Mesenchymal stem cell (in vitro differentiated cells and primary cell): ENCODE measurements at regions not wholly inside any gene's neighbourhood (a gene's known extent, or its start where the extent isn't known, plus 50 kb on each side); places are given as distances from the start of the nearest gene placed in this dataset.

ENCODE experiments used
- DNase-seq: peaks from one replicate; pipeline ENCODE4 v3.0.0-alpha.2; 2013
- H2AFZ ChIP-seq: one replicate; pipeline ENCODE4 v1.6.1; 2013; ENCODE audit warnings: low read depth, mild to moderate bottlenecking, control low read depth, inconsistent platforms, low read length, moderate library complexity
- H2AK5ac ChIP-seq: 2 replicates; pipeline ENCODE4 v1.6.1; 2013; ENCODE audit warnings: low read length, moderate library complexity, mild to moderate bottlenecking, inconsistent platforms; ENCODE audit not compliant: severe bottlenecking
- H2BK120ac ChIP-seq: one replicate; pipeline ENCODE4 v1.6.1; 2013; ENCODE audit warnings: low read depth, mild to moderate bottlenecking, inconsistent platforms, low read length, moderate library complexity
- H2BK12ac ChIP-seq, 2 experiments: one replicate each; pipeline ENCODE4 v1.6.1; 2013; ENCODE audit warnings: inconsistent platforms in 2 of 2, low read length in 2 of 2, mild to moderate bottlenecking in 2 of 2, moderate library complexity in 2 of 2, control low read depth in 1 of 2
- H2BK15ac ChIP-seq: one replicate; pipeline ENCODE4 v1.6.1; 2013; ENCODE audit warnings: mild to moderate bottlenecking, low read depth, inconsistent platforms; ENCODE audit not compliant: poor library complexity, severe bottlenecking
- H2BK5ac ChIP-seq: 2 replicates; pipeline ENCODE4 v1.6.1; 2013; ENCODE audit warnings: low read depth, mild to moderate bottlenecking, low read length, control low read depth, inconsistent platforms; ENCODE audit not compliant: poor library complexity, severe bottlenecking
- H3K14ac ChIP-seq, 2 experiments: one replicate each; pipeline ENCODE4 v1.6.1; 2013; ENCODE audit warnings: inconsistent platforms in 2 of 2, low read length in 2 of 2, control low read depth in 1 of 2, mild to moderate bottlenecking in 1 of 2, moderate library complexity in 1 of 2
- H3K18ac ChIP-seq, 2 experiments: one replicate each; pipeline ENCODE4 v1.6.1; 2013; ENCODE audit warnings: inconsistent platforms in 2 of 2, low read length in 2 of 2, control low read depth in 1 of 2, low read depth in 1 of 2, mild to moderate bottlenecking in 1 of 2
- H3K23ac ChIP-seq, 2 experiments: one replicate each; pipeline ENCODE4 v1.6.1; 2013; ENCODE audit warnings: inconsistent platforms in 2 of 2, low read length in 2 of 2, mild to moderate bottlenecking in 2 of 2, moderate library complexity in 2 of 2, control low read depth in 1 of 2
- H3K27ac ChIP-seq: 2 replicates; pipeline ENCODE4 v1.5.1; 2013; ENCODE audit warnings: mild to moderate bottlenecking, moderate library complexity, low read length, control low read depth, inconsistent platforms; ENCODE audit not compliant: poor library complexity, severe bottlenecking
- H3K27me3 ChIP-seq, 2 experiments: 2 replicates each; pipeline versions ENCODE4 v1.6.1 to v1.7.0; 2013; ENCODE audit warnings: low read length in 2 of 2, mild to moderate bottlenecking in 2 of 2, moderate library complexity in 2 of 2, control low read depth in 1 of 2, inconsistent platforms in 1 of 2; ENCODE audit not compliant: control insufficient read depth in 1 of 2, insufficient read depth in 1 of 2
- H3K36me3 ChIP-seq, 2 experiments: 2 replicates each; pipeline versions ENCODE4 v1.6.1 to v1.7.0; 2013; ENCODE audit warnings: low read length in 2 of 2, control low read depth in 1 of 2, inconsistent platforms in 1 of 2, low read depth in 1 of 2, mild to moderate bottlenecking in 1 of 2; ENCODE audit not compliant: insufficient read depth in 2 of 2, control insufficient read depth in 1 of 2
- H3K4ac ChIP-seq, 2 experiments: one replicate each; pipeline ENCODE4 v1.6.1; 2013; ENCODE audit warnings: inconsistent platforms in 2 of 2, low read length in 2 of 2, mild to moderate bottlenecking in 2 of 2, moderate library complexity in 2 of 2, control low read depth in 1 of 2, low read depth in 1 of 2
- H3K4me1 ChIP-seq: 2 replicates; pipeline ENCODE4 v1.6.1; 2013; ENCODE audit warnings: low read depth, low read length, control low read depth; ENCODE audit not compliant: control insufficient read depth, insufficient read depth
- H3K4me2 ChIP-seq: 2 replicates; pipeline ENCODE4 v1.6.1; 2013; ENCODE audit warnings: low read length, mild to moderate bottlenecking, inconsistent platforms; ENCODE audit not compliant: poor library complexity, severe bottlenecking
- H3K4me3 ChIP-seq, 2 experiments: 2 replicates each; pipeline versions ENCODE4 v1.5.1 to v1.7.0; 2013; ENCODE audit warnings: low read length in 2 of 2, mild to moderate bottlenecking in 2 of 2, control low read depth in 1 of 2, low read depth in 1 of 2; ENCODE audit not compliant: insufficient read depth in 1 of 2
- H3K79me1 ChIP-seq: replicated peaks from 2 replicates; pipeline ENCODE4 v1.6.1; 2013; ENCODE audit warnings: mild to moderate bottlenecking, control low read depth, low read length, inconsistent platforms; ENCODE audit not compliant: poor library complexity, severe bottlenecking
- H3K9ac ChIP-seq: 2 replicates; pipeline ENCODE4 v1.7.0; 2013; ENCODE audit warnings: mild to moderate bottlenecking, low read length, moderate library complexity
- H3K9me3 ChIP-seq: 2 replicates; pipeline ENCODE4 v1.7.0; 2013; ENCODE audit warnings: mild to moderate bottlenecking, low read length; ENCODE audit not compliant: control insufficient read depth
- H4K8ac ChIP-seq: one replicate; pipeline ENCODE4 v1.6.1; 2013; ENCODE audit warnings: inconsistent platforms, mild to moderate bottlenecking, low read length, moderate library complexity
- H4K91ac ChIP-seq: one replicate; pipeline ENCODE4 v1.6.1; 2013; ENCODE audit warnings: mild to moderate bottlenecking, low read length, inconsistent platforms
- WGBS: methylation state at CpG from one replicate; pipeline ENCODE4 v1.1.7; 2013; ENCODE audit warnings: mixed read lengths; 5-methylcytosine and 5-hydroxymethylcytosine counted together

DNA sequence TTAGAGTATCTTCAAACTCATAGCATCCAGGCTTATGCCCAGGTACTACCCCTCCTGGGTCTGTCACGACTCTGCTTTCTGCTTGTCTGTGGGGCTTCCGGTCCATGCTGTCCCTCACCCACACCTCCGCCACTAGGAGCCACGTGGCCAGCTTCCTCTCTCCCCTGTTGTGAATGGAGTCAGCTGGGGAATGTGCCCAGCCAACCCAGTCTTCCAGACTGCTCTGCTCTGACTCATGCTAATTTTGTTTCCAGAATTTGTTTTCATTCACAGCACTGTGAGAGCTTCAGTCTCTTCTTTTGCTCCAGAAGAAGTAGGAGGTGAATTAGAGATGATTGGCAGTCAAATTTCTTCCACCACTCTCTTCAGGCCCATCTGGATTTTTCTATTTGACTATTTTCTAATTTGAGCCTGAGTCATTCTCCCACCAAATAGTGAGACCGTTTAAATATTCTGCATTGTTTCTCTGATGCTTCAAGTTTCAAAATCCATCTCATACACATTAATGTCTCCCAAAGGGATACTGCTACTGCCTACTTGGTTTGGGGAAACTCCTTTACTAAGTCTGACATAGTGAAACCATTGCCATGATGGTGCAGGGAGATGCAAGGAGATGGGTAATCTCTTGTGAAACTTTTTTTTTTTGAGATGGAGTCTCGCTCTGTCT, 424.1 kb upstream of the KIF2A start:
- Histone ChIP-seq H2BK12ac (no peak overlapping the region), H2AFZ (no peak overlapping the region), H3K79me1 (no peaks in the 10 kb centered on the region), H3K9me3 (no peaks in the 10 kb centered on the region), H3K18ac (no peak overlapping the region), H3K9ac (no peak overlapping the region), H3K4me3 (no peak overlapping the region), H3K4me1 (peaks cover 7% of the 10 kb centered on the region), H4K8ac (no peak overlapping the region), H3K4ac (no peak overlapping the region), H3K27me3 (peaks cover 0 to 12% of the 10 kb centered on the region in 2 experiments), H3K27ac (peak overlapping the region; percentile 64), H3K14ac (no peak overlapping the region), H3K36me3 (no peaks in the 10 kb centered on the region), H4K91ac (no peak overlapping the region), H2AK5ac (no peak overlapping the region), H2BK15ac (no peak overlapping the region), H2BK120ac (no peak overlapping the region), H2BK5ac (no peak overlapping the region), H3K23ac (no peak overlapping the region), H3K4me2 (no peak overlapping the region)
- WGBS, result 58% methylated on average over 6 of the region's 6 CpGs
- DNase-seq, result no peak

DNA sequence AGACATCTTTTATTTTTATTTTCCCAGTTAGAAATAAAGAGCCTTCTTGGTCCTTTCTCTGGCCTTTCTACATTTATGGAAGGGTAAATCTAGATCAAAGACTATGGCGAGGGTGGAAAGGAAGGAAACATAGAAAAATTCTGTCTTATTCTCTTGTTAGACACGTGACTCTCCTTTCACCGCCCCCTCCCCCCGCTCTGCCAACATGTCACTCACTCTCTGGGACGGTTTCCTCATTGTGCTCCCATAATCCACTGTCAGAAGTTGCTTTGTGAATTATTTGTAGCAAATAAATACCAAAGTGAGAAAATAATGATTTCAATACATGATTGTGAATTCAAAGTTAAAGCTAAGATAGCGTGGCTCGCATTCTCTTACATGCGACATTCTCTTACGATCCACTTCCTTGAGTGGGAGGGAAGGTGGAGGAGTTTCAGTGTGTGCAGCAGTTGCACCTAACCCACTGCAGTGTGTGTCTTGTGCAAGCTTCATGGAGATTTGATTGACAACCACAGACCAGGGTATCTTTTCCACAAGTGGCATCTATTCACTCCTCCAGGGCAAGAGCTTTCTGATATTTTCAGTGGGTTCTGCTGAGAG, 423.0 kb upstream of the KIF2A start:
- H3K79me1 ChIP-seq, result no peaks in the 10 kb centered on the region
- no peak overlapping the region for H4K8ac ChIP-seq
- WGBS, result 88% methylated on average over 9 of the region's 9 CpGs
- H4K91ac ChIP-seq, result no peak overlapping the region
- H2AK5ac ChIP-seq, result no peak overlapping the region
- H3K9ac ChIP-seq, result no peak overlapping the region
- peaks cover 6% of the 10 kb centered on the region for H3K4me1 ChIP-seq
- no peak overlapping the region for H2BK120ac ChIP-seq
- H3K4me2 ChIP-seq, result no peak overlapping the region
- H3K4me3 ChIP-seq, result no peak overlapping the region
- H3K14ac ChIP-seq, result no peak overlapping the region
- no peak overlapping the region for H3K27ac ChIP-seq
- no peaks in the 10 kb centered on the region for H3K9me3 ChIP-seq
- H3K23ac ChIP-seq, result no peak overlapping the region
- no peak overlapping the region for H2AFZ ChIP-seq
- H2BK12ac ChIP-seq, result no peak overlapping the region
- no peak overlapping the region for H3K18ac ChIP-seq
- H3K36me3 ChIP-seq, result no peaks in the 10 kb centered on the region
- H2BK15ac ChIP-seq, result no peak overlapping the region
- no peak overlapping the region for H2BK5ac ChIP-seq
- H3K4ac ChIP-seq, result no peak overlapping the region
- H3K27me3 ChIP-seq, result peaks cover under 1 to 12% of the 10 kb centered on the region in 2 experiments
- DNase-seq, result no peak

DNA sequence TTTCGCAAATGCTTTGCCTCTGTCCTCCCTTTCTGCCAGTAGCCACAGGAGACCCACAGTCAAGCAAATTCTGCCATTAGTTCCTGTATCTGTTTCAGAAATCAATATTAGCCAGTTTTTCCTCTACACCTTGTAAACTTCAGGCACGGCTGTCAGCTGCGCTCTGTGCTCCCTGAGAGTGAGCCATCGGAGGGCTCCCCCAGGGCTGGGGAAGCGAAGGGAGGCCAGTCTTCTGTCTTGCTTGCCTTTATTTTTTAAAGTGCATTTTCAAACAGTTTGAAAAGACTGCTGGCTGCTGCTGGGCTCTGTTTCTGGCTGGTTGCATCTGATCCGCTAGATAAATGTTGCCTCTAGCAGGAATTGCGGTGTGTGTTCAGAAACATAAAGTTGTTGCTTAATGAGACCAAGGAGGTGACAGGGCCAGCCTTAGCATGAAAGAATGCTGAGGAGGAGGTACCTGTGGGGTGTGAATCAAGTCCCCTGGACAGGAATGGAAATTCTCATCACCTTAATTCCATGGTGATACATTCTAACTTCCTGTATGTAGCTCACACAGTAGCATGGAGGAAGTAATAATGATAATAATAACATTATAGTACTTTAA, 421.7 kb upstream of the KIF2A start:
- H2BK5ac ChIP-seq, result no peak overlapping the region
- no peak overlapping the region for H2AK5ac ChIP-seq
- no peaks in the 10 kb centered on the region for H3K9me3 ChIP-seq
- H3K36me3 ChIP-seq, result no peaks in the 10 kb centered on the region
- no peak overlapping the region for H3K4ac ChIP-seq
- H3K79me1 ChIP-seq, result no peaks in the 10 kb centered on the region
- peaks cover 5% of the 10 kb centered on the region for H3K4me1 ChIP-seq
- peak overlapping the region in 1 of 2 experiments; percentile 14 for H3K23ac ChIP-seq
- H3K4me3 ChIP-seq, result no peak overlapping the region
- H3K27ac ChIP-seq, result no peak overlapping the region
- WGBS, result 87% methylated on average over 7 of the region's 7 CpGs
- H2AFZ ChIP-seq, result no peak overlapping the region
- H4K91ac ChIP-seq, result no peak overlapping the region
- no peak for DNase-seq
- no peak overlapping the region for H3K4me2 ChIP-seq
- no peak overlapping the region for H3K14ac ChIP-seq
- no peak overlapping the region for H3K18ac ChIP-seq
- no peak overlapping the region for H2BK15ac ChIP-seq
- peaks cover 4 to 12% of the 10 kb centered on the region in 2 experiments for H3K27me3 ChIP-seq
- H2BK12ac ChIP-seq, result no peak overlapping the region
- H4K8ac ChIP-seq, result no peak overlapping the region
- no peak overlapping the region for H2BK120ac ChIP-seq
- no peak overlapping the region for H3K9ac ChIP-seq

DNA sequence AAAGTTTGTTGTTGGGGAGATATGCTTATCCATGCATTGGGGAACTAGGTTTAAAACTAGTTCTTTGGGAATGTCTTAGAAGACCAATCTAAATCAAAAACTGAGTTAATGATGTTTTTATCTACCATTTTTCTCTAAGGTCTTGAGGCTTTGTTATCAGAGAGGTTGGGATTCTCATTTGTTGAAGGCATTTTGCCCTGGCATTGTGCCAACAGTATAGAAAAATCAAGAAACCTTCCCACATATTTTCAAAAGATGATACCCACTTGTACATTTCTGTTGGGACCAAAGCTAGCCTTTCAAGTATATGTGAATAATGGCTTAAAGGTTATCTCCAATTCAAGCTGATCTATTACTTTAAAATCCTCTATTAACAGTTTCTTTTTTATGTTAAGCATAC, 419.8 kb upstream of the KIF2A start:
- no peak overlapping the region for H2BK120ac ChIP-seq
- DNase-seq, result no peak
- no peak overlapping the region for H2AFZ ChIP-seq
- no peak overlapping the region for H3K27ac ChIP-seq
- H3K14ac ChIP-seq, result no peak overlapping the region
- no peak overlapping the region for H3K4me2 ChIP-seq
- no peak overlapping the region for H2BK12ac ChIP-seq
- no peak overlapping the region for H2BK15ac ChIP-seq
- no peak overlapping the region for H2BK5ac ChIP-seq
- H4K91ac ChIP-seq, result no peak overlapping the region
- no peak overlapping the region for H3K4ac ChIP-seq
- no peak overlapping the region for H3K23ac ChIP-seq
- H3K18ac ChIP-seq, result no peak overlapping the region
- H3K36me3 ChIP-seq, result no peaks in the 10 kb centered on the region
- H4K8ac ChIP-seq, result no peak overlapping the region
- no peak overlapping the region for H3K4me3 ChIP-seq
- H3K27me3 ChIP-seq, result peaks cover 4 to 12% of the 10 kb centered on the region in 2 experiments
- no peak overlapping the region for H2AK5ac ChIP-seq
- peaks cover 4% of the 10 kb centered on the region for H3K4me1 ChIP-seq
- H3K9ac ChIP-seq, result no peak overlapping the region
- H3K79me1 ChIP-seq, result no peaks in the 10 kb centered on the region
- H3K9me3 ChIP-seq, result no peaks in the 10 kb centered on the region
